ENCODE measurements at regions not wholly inside any gene's neighbourhood (a gene's known extent, or its start where the extent isn't known, plus 50 kb on each side); places are given as distances from the start of the nearest gene placed in this dataset.
"Not testable (repeated sequence)": the region's sequence is repeated elsewhere in the genome, so short reads cannot be mapped to it uniquely, and the experiment has no call there.

- Histone ChIP-seq H3K9me3 (ENCODE audit: insufficient read depth, low read depth, low read length) (no peaks in the 10 kb centered on the region), H3K27me3 (ENCODE audit: insufficient read depth, low read length, poor library complexity, severe bottlenecking) (no peaks in the 10 kb centered on the region), H4K20me1 (ENCODE audit: insufficient read depth, low read length, poor library complexity, severe bottlenecking) (no peaks in the 10 kb centered on the region), H3K9me2 (replicated peaks; ENCODE audit: low read depth, low read length) (no peaks in the 10 kb centered on the region), H3K4me3 (ENCODE audit: low read length, poor library complexity, severe bottlenecking) (no peak overlapping the region), H3K4me2 (ENCODE audit: low read depth, low read length, poor library complexity, severe bottlenecking) (no peak overlapping the region), H3K9ac (ENCODE audit: low read depth, low read length, poor library complexity, severe bottlenecking) (no peak overlapping the region), H3F3A (ENCODE audit: low read depth) (no peaks in the 10 kb centered on the region), H2AFZ (ENCODE audit: low read length) (no peak overlapping the region), H3K36me3 (ENCODE audit: insufficient read depth, low read length) (no peaks in the 10 kb centered on the region), H3K4me1 (ENCODE audit: insufficient read depth, low read length, poor library complexity, severe bottlenecking) (no peaks in the 10 kb centered on the region), H3K79me2 (ENCODE audit: insufficient read depth, low read length) (no peaks in the 10 kb centered on the region)
- TF ChIP-seq EZH2phosphoT487 (IDR thresholded peaks at IDR 0.05; ENCODE audit: borderline replicate concordance) = no peak
- TF ChIP-seq CTCF (conservative IDR thresholded peaks at IDR 0.05; ENCODE audit: low read length) = no peak
Observed at GRCh38 chrX:34470507-34470906, 186.6 kb downstream of the TMEM47 start.

DNA sequence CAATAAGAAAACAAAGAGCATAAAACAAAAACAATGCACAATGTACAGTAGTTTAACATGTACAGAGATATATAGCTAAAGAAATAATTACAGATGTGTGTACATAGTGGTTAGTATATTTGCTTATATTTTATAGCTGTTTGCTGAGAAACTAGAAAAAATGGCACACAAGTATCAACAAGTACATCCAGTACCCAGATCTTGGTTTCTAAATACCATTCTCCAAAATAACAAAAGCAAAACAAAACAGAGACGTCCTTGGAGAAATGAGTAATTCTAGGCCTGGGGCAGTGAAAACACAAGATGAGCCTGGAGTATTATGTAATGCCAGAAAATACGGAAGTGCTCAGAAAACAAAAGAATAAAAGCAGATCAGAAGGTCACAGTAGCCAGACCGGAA, 189.6 kb downstream of the TMEM47 start:
- Histone ChIP-seq H3K9me3 (ENCODE audit: insufficient read depth, low read depth, low read length) (no peaks in the 10 kb centered on the region), H3K4me3 (ENCODE audit: low read length, poor library complexity, severe bottlenecking) (no peak overlapping the region), H3K27me3 (ENCODE audit: insufficient read depth, low read length, poor library complexity, severe bottlenecking) (no peaks in the 10 kb centered on the region), H3K9ac (ENCODE audit: low read depth, low read length, poor library complexity, severe bottlenecking) (no peak overlapping the region), H3K4me2 (ENCODE audit: low read depth, low read length, poor library complexity, severe bottlenecking) (no peak overlapping the region), H3F3A (ENCODE audit: low read depth) (no peaks in the 10 kb centered on the region), H2AFZ (ENCODE audit: low read length) (no peak overlapping the region), H3K36me3 (ENCODE audit: insufficient read depth, low read length) (no peaks in the 10 kb centered on the region), H3K79me2 (ENCODE audit: insufficient read depth, low read length) (no peaks in the 10 kb centered on the region), H3K9me2 (replicated peaks; ENCODE audit: low read depth, low read length) (no peaks in the 10 kb centered on the region), H4K20me1 (ENCODE audit: insufficient read depth, low read length, poor library complexity, severe bottlenecking) (no peaks in the 10 kb centered on the region), H3K4me1 (ENCODE audit: insufficient read depth, low read length, poor library complexity, severe bottlenecking) (no peaks in the 10 kb centered on the region)
- TF ChIP-seq CTCF (conservative IDR thresholded peaks at IDR 0.05; ENCODE audit: low read length) (no peak), EZH2phosphoT487 (IDR thresholded peaks at IDR 0.05; ENCODE audit: borderline replicate concordance) (no peak)

DNA sequence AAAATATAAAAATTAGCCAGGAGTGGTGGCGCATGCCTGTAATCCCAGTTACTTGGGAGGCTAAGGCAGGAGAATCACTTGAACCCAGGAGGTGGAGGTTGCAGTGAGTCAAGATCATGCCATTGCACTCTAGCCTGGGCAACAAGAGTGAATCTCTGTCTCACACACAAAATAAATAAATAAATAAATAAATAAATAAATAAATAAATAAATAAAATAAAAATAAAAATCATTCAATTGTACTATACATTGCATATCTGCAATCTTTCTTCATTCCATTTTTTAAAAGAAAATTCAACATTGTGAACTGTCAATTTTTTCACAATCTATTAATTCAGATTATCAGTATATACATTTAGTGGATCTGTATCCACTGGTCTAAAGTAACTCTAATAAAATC, 193.9 kb downstream of the TMEM47 start:
- not testable (repeated sequence) for H3K79me2 ChIP-seq (ENCODE audit: insufficient read depth, low read length); H3K4me2 ChIP-seq (ENCODE audit: low read depth, low read length, poor library complexity, severe bottlenecking); H4K20me1 ChIP-seq (ENCODE audit: insufficient read depth, low read length, poor library complexity, severe bottlenecking); H3K4me1 ChIP-seq (ENCODE audit: insufficient read depth, low read length, poor library complexity, severe bottlenecking); H2AFZ ChIP-seq (ENCODE audit: low read length); H3K9me3 ChIP-seq (ENCODE audit: insufficient read depth, low read depth, low read length); H3K9ac ChIP-seq (ENCODE audit: low read depth, low read length, poor library complexity, severe bottlenecking); H3F3A ChIP-seq (ENCODE audit: low read depth); H3K9me2 ChIP-seq (replicated peaks; ENCODE audit: low read depth, low read length); H3K36me3 ChIP-seq (ENCODE audit: insufficient read depth, low read length); H3K27me3 ChIP-seq (ENCODE audit: insufficient read depth, low read length, poor library complexity, severe bottlenecking); H3K4me3 ChIP-seq (ENCODE audit: low read length, poor library complexity, severe bottlenecking)

DNA sequence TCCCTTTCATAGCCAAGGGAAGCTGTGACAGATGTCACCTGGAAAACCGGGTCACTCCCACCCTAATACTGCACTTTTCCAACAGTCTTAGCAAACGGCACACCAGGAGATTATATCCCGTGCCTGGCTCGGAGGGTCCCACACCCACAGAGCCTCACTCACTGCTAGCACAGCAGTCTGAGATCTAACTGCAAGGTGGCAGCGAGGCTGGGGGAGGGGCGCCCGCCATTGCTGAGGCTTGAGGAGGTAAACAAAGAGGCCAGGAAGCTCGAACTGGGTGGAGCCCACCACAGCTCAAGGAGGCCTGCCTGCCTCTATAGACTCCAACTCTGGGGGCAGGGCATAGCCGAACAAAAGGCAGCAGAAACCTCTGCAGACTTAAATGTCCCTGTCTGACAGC, 199.2 kb downstream of the TMEM47 start:
- not testable (repeated sequence) for H3K79me2 ChIP-seq (ENCODE audit: insufficient read depth, low read length); H3K9me3 ChIP-seq (ENCODE audit: insufficient read depth, low read depth, low read length); H3K36me3 ChIP-seq (ENCODE audit: insufficient read depth, low read length); H4K20me1 ChIP-seq (ENCODE audit: insufficient read depth, low read length, poor library complexity, severe bottlenecking); H2AFZ ChIP-seq (ENCODE audit: low read length); H3F3A ChIP-seq (ENCODE audit: low read depth); H3K9me2 ChIP-seq (replicated peaks; ENCODE audit: low read depth, low read length); H3K4me1 ChIP-seq (ENCODE audit: insufficient read depth, low read length, poor library complexity, severe bottlenecking); H3K4me2 ChIP-seq (ENCODE audit: low read depth, low read length, poor library complexity, severe bottlenecking); H3K9ac ChIP-seq (ENCODE audit: low read depth, low read length, poor library complexity, severe bottlenecking); H3K4me3 ChIP-seq (ENCODE audit: low read length, poor library complexity, severe bottlenecking); H3K27me3 ChIP-seq (ENCODE audit: insufficient read depth, low read length, poor library complexity, severe bottlenecking)
